GM18858 (cell line): ENCODE measurements at regions not wholly inside any gene's neighbourhood (a gene's known extent, or its start where the extent isn't known, plus 50 kb on each side); places are given as distances from the start of the nearest gene placed in this dataset.
"Not testable (repeated sequence)": the region's sequence is repeated elsewhere in the genome, so short reads cannot be mapped to it uniquely, and the experiment has no call there.

Source experiments
- ATAC-seq: cut with Tn5 transposase; IDR thresholded peaks from one replicate; pipeline ENCODE4 v1.9.1; 2021; ENCODE audit not compliant: unreplicated experiment

DNA sequence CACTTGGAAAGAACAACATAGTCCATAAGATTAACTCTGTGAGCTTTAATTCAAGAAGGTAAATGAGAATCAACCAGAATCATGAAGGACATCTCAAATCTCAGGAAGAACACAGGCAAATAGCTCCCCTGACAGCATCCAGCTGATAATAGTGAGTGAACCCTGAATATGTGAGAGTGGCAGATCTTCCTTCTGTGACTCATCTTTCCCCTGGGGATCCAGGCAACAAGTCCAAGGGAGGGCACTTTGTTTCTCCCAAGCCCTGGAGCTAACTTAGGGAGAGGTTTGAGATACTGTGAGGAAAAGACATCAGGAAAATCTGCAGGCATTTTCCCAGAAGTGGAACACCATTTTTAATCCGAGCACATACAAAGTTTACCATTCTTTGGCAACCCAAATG lies 763.9 kb upstream of the MGAT4C start:
- ATAC-seq, result no peak

GRCh38 chr12:87015352-87015751 lies 759.2 kb upstream of the MGAT4C start:
- no peak for ATAC-seq

GRCh38 chr12:87008785-87009384 lies 752.7 kb upstream of the MGAT4C start:
- ATAC-seq, result no peak

DNA sequence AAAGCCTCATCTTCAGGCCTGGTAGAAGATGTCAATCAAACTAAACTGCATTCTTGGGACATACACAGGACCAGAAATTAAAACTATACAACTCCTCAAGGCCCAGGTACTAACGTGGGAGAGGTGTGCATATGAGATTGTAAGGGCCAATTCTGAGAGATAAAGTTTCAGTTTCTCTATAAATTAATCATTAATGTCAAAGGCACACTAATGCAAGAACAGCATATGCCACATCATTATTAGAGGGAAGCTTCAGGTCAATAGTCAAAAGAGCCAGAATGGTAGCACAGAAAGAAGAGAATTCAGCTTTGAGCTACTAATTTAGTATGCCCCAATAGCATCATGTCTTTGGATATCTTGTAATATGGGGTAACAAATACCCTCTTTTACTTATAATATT lies 744.9 kb upstream of the MGAT4C start:
- ATAC-seq, result no peak

GRCh38 chr12:86985298-86985697 lies 729.1 kb upstream of the MGAT4C start:
- ATAC-seq, result no peak

DNA sequence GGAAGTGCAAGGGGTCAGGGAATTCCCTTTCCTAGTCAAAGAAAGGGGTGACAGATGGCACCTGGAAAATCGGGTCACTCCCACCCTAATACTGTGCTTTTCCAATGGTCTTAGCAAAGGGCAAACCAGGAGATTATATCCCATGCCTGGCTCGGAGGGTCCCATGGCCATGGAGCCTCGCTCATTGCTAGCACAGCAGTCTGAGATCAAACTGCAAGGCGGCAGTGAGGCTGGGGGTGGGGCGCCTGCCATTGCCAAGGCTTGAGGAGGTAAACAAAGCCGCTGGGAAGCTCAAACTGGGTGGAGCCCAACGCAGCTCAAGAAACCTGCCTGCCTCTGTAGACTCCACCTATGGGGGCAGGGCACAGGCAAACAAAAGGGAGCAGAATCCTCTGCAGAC lies 714.4 kb upstream of the MGAT4C start:
- ATAC-seq, result not testable (repeated sequence)

DNA sequence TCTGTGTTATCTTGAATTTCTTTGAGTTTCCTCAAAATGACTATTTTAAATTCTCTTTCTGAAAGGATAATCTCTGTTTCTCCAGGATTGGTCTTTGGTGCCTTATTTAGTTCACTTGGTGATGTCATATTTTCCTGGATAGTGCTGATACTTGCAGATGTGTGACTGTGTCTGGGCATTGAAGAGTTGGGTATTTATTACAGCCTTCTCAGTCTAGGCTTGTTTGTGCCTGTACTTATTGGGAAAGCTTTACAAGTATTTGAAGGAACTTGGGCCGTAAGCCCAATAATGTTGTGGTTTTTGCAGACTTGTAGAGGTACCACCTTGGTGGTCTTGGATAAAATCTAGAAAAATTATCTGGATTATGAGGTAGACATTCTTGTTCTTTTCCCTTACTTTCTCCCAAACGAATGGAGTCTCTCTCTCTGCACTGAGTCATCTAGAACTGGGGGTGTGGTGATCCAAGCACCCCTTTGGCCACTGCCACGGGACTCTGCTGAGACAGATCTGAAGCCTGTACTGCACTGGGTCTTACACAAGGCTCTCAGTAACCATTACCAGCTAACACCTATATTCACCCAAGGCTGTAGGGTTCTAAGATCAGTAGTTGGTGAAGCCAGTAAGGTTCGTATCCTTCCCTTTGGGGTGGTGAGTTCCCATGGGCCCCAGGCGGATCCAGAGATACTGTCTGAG lies 703.7 kb upstream of the MGAT4C start:
- no peak for ATAC-seq

GRCh38 chr12:86950444-86950843 lies 694.3 kb upstream of the MGAT4C start:
- no peak for ATAC-seq

GRCh38 chr12:86950043-86950442 lies 693.9 kb upstream of the MGAT4C start:
- no peak for ATAC-seq

DNA sequence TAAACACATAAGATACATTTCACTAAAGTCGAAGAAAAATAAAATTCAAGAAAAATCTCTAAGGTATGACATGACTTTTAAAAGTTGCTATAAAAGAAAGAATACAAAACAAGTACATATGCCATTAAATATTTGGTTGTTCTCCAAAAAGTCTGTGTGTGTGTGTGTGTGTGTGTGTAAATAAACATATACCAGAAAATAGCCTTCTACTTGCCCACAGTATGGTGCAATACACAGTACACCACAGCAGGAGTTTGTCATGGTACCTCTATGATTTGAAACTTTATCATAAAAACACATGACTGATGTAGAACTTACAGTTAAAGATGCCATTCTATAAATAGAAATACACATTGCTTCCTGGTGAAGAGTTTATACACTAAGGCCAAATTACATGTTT lies 692.7 kb upstream of the MGAT4C start:
- no peak for ATAC-seq

DNA sequence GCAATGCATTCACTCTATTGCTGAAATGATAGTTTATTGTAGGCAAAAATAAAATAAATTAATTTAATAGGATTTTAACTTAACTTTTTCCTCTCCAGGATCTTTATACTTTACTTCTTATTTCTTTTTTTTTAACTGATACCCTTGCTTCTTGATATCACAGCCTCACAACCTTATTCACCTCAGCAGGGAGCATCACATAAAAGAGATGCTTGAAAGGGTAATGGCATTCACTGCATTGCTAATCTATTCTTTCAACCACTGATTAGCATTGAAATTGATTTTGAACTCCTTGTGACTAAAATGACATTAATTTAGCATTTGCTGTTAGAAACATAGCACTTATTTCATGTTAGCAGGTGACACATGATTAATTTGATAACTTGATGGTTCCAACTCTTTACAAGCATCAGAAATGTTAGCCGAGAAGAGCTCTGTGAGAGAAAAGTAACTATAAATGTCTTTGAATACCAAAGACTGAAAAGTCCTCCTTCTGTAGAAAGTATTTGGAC lies 689.5 kb upstream of the MGAT4C start:
- ATAC-seq, result no peak

GRCh38 chr12:86944197-86944819 lies 688.1 kb upstream of the MGAT4C start:
- not testable (repeated sequence) for ATAC-seq

- ATAC-seq, result no peak
Measured at GRCh38 chr12:86931714-86932113, 675.5 kb upstream of the MGAT4C start.

GRCh38 chr12:86929962-86930361 lies 673.8 kb upstream of the MGAT4C start:
- ATAC-seq, result no peak

DNA sequence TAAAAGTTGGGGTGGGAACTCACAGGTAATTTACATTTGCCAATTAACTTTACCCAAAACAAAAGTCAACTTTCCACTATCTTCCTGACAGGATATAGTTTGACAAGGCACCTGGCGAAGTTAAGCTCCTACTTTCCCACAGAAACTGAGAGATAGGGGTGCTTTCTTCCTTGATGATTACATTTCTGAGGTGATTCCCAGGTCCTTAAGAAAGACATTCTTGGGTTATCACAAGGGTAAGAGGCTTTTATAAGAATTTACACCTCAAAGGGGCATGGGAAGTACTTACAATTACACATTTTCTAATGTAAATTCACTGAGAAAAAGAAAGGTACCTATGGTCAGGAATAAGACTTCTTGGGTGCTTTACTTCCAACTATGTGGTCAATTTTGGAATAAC lies 660.9 kb upstream of the MGAT4C start:
- no peak for ATAC-seq

DNA sequence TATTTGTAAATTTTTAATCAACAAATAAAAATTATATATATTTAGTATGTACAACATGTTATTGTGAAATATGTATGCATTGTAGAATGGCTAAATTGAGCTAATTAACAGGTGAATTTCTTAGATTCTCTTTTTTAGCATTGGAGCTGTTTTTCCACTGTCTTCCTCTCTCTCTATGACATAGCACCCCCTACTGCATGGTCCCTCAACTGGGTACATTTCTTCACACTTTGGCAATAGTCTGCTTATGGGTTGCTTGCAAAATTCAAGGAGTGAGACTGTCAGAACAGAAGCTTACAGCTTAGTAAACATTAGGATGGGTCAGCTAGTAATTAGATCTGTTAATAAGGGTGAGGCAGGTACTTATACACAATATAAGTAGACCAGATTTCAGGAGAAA lies 658.5 kb upstream of the MGAT4C start:
- ATAC-seq, result no peak

DNA sequence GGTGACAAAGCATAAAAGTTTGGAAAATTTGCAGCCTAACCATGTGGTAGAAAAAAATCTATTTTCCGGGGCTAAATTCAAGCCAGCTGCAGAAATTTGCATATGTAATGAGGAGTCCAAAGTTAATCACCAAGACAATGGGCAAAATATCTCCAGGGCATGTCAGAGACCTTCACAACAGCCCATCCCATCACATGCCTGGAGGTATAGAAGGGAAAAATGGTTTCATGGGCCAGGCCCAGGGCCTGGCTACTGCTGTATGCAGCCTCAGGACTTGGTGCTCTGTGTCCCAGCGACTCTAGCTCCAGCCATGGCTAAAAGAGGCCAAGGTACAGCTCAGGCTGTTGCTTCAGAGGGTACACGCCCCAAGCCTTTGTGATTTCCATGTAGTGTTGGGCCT lies 655.8 kb upstream of the MGAT4C start:
- ATAC-seq, result no peak

GRCh38 chr12:86903159-86903558 lies 647.0 kb upstream of the MGAT4C start:
- ATAC-seq, result no peak

- ATAC-seq, result no peak
Measured at GRCh38 chr12:86860776-86861175, 604.6 kb upstream of the MGAT4C start.

GRCh38 chr12:86852451-86852850 lies 596.3 kb upstream of the MGAT4C start:
- ATAC-seq, result no peak

DNA sequence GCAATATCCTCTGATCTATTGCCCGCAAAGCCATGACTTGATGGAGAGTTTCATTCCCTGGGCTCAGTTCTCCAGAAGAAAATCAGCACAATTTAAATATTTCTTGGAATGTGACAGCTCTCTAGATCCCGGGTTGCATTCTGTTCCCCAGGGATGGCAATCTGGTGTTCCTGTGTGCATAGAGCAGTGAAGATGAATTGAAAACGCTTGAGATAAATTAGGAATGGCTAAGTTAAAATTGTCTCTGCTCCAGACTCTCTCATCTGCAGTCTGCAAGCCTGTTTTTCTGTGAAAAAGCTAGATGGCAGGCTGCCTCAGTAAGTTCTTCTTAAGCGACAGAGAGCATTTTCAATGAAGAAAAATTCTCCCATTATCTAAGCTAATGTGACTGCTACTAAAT lies 582.5 kb upstream of the MGAT4C start:
- no peak for ATAC-seq

GRCh38 chr12:86838260-86838659 lies 582.1 kb upstream of the MGAT4C start:
- ATAC-seq, result no peak
